Bronchial epithelial cell (primary cell): ENCODE measurements at regions not wholly inside any gene's neighbourhood (a gene's known extent, or its start where the extent isn't known, plus 50 kb on each side); places are given as distances from the start of the nearest gene placed in this dataset.
A peak's percentile ranks its signal among the peaks of the same experiment; 100 is the strongest.
"Not testable (repeated sequence)": the region's sequence is repeated elsewhere in the genome, so short reads cannot be mapped to it uniquely, and the experiment has no call there.

ENCODE experiments used
- DNase-seq: peaks from one replicate; pipeline ENCODE4 v3.0.0-alpha.2; 2010; ENCODE audit warnings: low read depth
- FAIRE-seq: peaks from 2 replicates; lab custom pipeline; 2011; peaks lifted over from hg19 to GRCh38; lab: Jason Lieb, UNC
- H3K27me3 ChIP-seq: 2 replicates; pipeline ENCODE4 v1.5.1; 2011; ENCODE audit warnings: low read length; ENCODE audit not compliant: control insufficient read depth, insufficient read depth
- H3K36me3 ChIP-seq: 2 replicates; pipeline ENCODE4 v1.5.1; 2011; ENCODE audit warnings: low read length; ENCODE audit not compliant: control insufficient read depth, insufficient read depth
- H3K4me3 ChIP-seq: 2 replicates; pipeline ENCODE4 v1.5.1; 2011; ENCODE audit warnings: mild to moderate bottlenecking, low read depth, low read length, control low read depth
- TF ChIP-seq, protein P1 (sequence below): IDR thresholded peaks from 2 replicates; pipeline ENCODE4 v1.5.1; 2011; ENCODE audit warnings: mild to moderate bottlenecking, moderate library complexity, low read length, control low read depth, inconsistent platforms; ENCODE audit not compliant: insufficient read depth, severe bottlenecking

DNA sequence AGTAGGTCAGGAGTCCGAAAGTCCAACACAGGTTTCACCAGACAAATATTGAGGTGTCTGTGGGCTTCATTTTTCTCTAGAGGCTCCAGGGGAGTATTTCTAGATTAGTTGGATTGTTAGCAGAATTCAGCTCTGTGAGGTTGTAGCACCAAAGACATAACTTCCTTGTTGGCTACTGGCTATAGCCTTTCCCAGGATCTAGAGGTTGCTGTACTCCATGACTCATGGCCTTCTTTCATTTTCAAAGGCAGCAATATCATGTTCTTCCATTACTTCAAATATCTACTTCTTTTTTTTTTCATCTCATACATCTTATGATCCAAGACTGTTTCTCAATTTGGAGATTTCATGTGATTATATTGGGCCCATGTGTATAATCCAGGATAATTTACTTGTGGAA is 404.0 kb upstream of the FAM174A start:
- DNase-seq, result peak; percentile 15
- no peak for FAIRE-seq
- Histone ChIP-seq H3K4me3 (no peak overlapping the region), H3K27me3 (no peaks in the 10 kb centered on the region), H3K36me3 (no peaks in the 10 kb centered on the region)
- TF ChIP-seq, protein P1, sequence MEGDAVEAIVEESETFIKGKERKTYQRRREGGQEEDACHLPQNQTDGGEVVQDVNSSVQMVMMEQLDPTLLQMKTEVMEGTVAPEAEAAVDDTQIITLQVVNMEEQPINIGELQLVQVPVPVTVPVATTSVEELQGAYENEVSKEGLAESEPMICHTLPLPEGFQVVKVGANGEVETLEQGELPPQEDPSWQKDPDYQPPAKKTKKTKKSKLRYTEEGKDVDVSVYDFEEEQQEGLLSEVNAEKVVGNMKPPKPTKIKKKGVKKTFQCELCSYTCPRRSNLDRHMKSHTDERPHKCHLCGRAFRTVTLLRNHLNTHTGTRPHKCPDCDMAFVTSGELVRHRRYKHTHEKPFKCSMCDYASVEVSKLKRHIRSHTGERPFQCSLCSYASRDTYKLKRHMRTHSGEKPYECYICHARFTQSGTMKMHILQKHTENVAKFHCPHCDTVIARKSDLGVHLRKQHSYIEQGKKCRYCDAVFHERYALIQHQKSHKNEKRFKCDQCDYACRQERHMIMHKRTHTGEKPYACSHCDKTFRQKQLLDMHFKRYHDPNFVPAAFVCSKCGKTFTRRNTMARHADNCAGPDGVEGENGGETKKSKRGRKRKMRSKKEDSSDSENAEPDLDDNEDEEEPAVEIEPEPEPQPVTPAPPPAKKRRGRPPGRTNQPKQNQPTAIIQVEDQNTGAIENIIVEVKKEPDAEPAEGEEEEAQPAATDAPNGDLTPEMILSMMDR, result no peak

DNA sequence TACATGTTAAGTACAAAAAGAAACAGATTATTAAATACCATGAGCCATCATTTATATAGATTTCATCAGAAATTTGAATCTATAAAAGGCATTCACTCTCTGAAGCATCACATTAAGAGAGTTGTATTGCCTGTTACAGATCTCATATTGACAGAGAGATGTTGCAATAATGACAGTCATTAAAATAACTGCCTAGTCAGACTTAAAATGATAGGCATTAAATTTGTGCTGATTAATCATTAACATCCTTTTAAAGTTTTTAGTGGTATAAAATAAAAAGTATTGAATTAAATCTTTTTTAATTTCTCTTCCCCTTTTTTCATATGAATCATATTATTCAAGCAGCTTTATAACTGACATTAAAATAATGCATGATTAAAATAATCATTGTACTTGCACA is 404.9 kb upstream of the FAM174A start:
- TF ChIP-seq, protein P1, result no peak
- H3K27me3 ChIP-seq, result no peaks in the 10 kb centered on the region
- no peak overlapping the region for H3K4me3 ChIP-seq
- no peak for FAIRE-seq
- no peaks in the 10 kb centered on the region for H3K36me3 ChIP-seq
- no peak for DNase-seq

DNA sequence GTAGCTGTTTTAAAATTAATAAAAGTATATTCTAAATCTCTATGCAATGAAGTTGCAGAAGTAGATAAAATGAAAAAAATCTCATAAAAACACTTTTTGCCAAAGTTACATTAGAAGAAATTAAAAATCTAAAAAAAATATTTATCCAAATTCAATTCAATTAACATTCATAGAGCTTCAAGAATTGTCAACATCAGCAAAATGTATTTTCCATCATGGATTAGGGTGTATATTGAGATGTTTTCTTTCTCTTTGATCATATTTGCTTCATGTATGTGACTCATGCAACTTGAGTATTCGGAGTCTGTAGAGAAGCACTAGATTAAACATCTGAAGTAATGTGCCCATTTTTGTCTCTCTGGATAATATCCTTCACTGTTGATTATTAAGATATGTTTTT is 415.3 kb upstream of the FAM174A start:
- DNase-seq, result no peak
- FAIRE-seq, result no peak
- H3K36me3 ChIP-seq, result no peaks in the 10 kb centered on the region
- TF ChIP-seq, protein P1, result no peak
- no peak overlapping the region for H3K4me3 ChIP-seq
- no peaks in the 10 kb centered on the region for H3K27me3 ChIP-seq

DNA sequence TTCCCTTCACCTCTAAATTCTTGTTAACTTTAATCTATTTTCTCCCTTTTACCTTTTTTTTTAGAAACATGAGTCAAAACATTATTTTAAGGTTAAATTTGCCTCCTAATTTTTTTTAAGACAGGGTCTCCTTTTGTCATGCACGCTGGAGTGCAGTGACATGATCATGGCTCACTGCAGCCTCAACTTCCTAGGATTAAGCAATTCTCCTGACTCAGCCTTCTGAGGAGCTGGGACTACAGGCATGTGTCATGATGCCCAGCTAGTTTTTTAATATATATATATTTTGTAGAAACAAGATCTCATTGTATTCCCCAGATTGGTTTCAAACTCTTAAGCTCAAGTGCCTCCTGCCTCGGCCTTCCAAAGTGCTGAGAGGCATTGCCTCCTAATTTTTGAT is 424.7 kb upstream of the FAM174A start:
- no peaks in the 10 kb centered on the region for H3K36me3 ChIP-seq
- DNase-seq, result peak; percentile 38
- no peak overlapping the region for H3K4me3 ChIP-seq
- FAIRE-seq, result no peak
- H3K27me3 ChIP-seq, result no peaks in the 10 kb centered on the region
- TF ChIP-seq, protein P1, result no peak

DNA sequence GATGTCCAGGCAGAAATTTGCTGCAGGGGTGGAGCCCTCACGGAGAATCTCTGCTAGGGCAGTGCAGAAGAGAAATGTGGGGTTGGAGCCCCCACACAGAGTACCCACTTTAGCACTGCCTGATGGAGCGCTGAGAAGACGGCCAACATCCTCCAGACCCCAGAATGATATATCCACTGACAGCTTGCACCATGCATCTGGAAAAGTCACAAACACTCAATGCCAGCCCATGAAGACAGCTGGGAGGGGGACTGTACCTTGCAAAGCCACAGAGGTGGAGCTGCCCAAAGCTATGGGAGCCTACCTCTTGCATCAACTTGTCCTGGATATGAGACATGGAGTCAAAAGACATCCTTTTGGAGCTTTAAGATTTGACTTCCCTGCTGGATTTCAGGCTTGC is 426.3 kb upstream of the FAM174A start:
- FAIRE-seq (no peak), DNase-seq (no peak)
- H3K36me3 ChIP-seq, result no peaks in the 10 kb centered on the region
- TF ChIP-seq, protein P1, result no peak
- no peak overlapping the region for H3K4me3 ChIP-seq
- no peaks in the 10 kb centered on the region for H3K27me3 ChIP-seq

DNA sequence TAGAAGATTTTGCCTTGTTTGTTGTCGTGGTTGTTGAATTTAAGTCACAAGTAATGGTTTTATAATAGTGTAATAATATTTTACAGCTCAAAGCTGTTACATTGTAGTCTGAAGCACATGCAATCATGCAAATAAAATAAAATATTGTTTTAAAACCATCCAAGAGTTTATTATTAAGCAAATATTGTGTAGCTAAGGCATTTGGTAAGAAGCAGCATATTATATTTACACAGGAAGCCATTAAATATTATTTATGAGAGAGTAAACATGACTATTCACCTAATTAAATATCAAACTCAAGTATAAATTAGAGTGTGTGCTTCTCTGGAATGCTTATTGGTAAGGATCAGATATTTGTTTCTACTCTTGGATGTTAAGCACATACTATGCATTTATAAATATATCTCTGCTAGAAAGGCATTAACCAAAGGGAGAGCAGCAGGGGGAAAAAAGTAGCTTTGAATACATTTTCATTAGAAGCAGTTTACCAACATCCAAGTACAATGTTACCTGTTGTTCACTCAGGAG is 431.5 kb upstream of the FAM174A start:
- FAIRE-seq, H3K4me3 ChIP-seq, DNase-seq, H3K27me3 ChIP-seq, H3K36me3 ChIP-seq: not testable (repeated sequence)

DNA sequence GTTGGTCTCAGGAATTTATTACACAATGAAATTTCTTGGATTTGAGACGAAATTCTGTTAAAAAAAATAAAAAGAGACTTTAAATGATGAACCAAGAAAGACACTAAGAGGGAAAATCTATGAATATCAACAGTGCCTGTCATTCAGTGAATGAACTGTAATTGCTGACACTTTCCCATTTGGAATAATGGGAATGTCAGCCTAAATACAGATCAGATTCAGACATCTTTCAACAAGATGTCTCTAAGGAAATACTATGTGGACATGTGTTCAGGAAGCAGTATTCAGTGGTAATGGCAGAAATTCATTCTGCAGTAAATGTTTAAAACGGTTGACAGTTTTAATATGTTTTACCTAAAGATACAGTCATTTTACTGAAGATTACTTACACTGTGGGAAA is 433.7 kb upstream of the FAM174A start:
- DNase-seq, FAIRE-seq, H3K36me3 ChIP-seq, H3K4me3 ChIP-seq, H3K27me3 ChIP-seq: not testable (repeated sequence)

DNA sequence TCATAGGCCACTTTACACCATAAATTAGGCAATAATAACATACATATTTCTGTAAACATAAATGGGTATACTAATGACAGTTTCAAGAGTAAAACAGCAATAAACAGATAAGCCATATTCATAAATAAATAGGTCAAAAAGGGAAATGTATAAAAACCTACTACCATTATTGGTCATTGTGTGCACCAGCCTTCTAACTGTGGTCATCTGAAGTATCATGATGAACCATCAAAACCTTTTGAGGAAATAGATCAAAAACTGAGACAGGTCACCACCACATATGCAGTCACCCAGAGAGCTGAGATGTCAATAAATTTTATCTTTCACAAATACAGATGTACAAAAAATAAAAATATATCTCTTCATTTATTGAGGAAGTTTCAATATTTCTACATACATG is 438.8 kb upstream of the FAM174A start:
- not testable (repeated sequence) for DNase-seq, H3K27me3 ChIP-seq, FAIRE-seq, H3K4me3 ChIP-seq, H3K36me3 ChIP-seq

DNA sequence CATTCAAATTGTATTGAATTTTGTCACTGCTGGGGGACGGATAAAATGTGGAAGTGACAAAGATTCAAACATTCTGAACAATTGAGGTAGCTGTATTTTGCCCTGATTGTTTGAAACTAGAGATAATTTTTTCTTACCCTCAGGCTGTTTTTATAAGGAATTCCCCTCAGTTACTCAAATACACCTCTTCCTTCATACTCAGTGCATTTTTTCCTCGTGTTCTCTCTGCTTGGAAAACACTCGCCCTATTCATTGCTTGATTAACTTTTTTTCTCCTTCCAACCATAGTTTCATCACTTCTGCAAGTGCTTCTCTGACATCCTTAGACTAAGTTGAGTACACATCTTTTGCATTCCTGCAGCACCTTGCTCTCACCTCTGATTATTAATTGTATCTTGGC is 454.5 kb upstream of the FAM174A start:
- DNase-seq, H3K36me3 ChIP-seq, H3K4me3 ChIP-seq, H3K27me3 ChIP-seq: not testable (repeated sequence)
- peak; percentile 23 for FAIRE-seq

DNA sequence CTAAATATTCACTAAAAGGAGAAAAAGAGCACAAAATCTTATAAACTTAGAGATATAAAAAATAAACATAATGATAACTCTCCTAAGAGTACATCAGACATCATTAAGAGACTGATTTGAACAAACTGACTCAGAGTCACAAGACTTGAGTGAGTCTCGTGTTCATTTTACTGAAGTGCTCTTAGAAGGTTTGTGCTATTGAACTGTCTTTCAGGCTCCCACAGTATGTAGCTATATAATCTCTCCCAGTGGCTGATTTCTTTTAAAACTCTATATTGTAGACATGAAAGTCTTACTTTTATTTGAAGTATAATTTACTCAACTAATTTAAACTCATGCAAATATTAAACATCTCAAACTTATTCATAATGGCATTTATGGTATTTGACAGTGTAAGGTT is 456.0 kb upstream of the FAM174A start:
- not testable (repeated sequence) for DNase-seq, FAIRE-seq, H3K36me3 ChIP-seq, H3K4me3 ChIP-seq, H3K27me3 ChIP-seq
